ENCODE measurements at regions not wholly inside any gene's neighbourhood (a gene's known extent, or its start where the extent isn't known, plus 50 kb on each side); places are given as distances from the start of the nearest gene placed in this dataset.

DNA sequence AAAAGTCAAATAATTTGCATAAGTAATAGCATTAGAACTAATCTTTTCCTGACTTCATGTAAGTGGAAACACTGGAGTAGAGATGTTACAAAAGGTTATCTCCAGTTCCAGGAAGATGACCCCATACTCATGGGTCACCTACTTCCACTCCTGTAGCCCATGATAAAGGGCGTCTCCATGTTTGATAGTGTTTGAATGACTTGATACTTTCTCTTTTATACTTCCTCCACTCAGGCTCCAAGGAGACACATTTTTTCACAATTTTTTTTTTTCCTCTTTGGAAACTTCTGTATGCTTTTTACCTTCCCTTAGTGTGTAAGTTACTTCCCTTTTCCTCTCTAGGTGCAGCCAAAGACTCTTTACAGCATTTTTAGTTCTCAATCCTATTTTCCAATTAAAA, 382.1 kb upstream of the B3GALT2 start:
- H2AFZ ChIP-seq (ENCODE audit: control insufficient read depth, low read depth, low read length), result no peak overlapping the region
- SMC1A ChIA-PET (ENCODE audit: uncharacterized antibody, unreplicated experiment), result interaction anchor here (0.7 kb wide), 1 partner anchor 29 kb away, joined by 3 read pairs; no protein-coding TSS in a partner anchor
- H3K9ac ChIP-seq (ENCODE audit: control insufficient read depth, insufficient read depth, low read length), result no peak overlapping the region
- no peak overlapping the region for H3K4me2 ChIP-seq (ENCODE audit: control insufficient read depth, insufficient read depth)
- POLR2A ChIA-PET, result no interaction called here
- FAIRE-seq, result peak; percentile 18
- H3K36me3 ChIP-seq (ENCODE audit: control insufficient read depth in 2 of 2, insufficient read depth in 2 of 2, low read length in 1 of 2), result no peaks in the 10 kb centered on the region
- intact Hi-C loops (cut with micrococcal nuclease; ENCODE audit: unreplicated experiment), result no loop called here
- H3K79me2 ChIP-seq (ENCODE audit: control insufficient read depth, insufficient read depth, low read length), result no peaks in the 10 kb centered on the region
- in situ Hi-C loops (cut with MboI), result no loop called here
- no peak overlapping the region for H3K27ac ChIP-seq (ENCODE audit: control insufficient read depth, insufficient read depth)
- WGBS (ENCODE audit: insufficient coverage, insufficient replicate concordance, low lambda C conversion rate, missing lambda C conversion rate), result 0% methylated on average over 1 of the region's 1 CpG
- H3K4me1 ChIP-seq (ENCODE audit: control insufficient read depth, insufficient read depth, low read length), result no peaks in the 10 kb centered on the region
- H3K27me3 ChIP-seq (replicated peaks in 1 of 2; ENCODE audit: control insufficient read depth in 2 of 2, insufficient read depth in 2 of 2, low read length in 1 of 2), result no peaks in the 10 kb centered on the region
- H4K20me1 ChIP-seq (ENCODE audit: control insufficient read depth, insufficient read depth), result no peaks in the 10 kb centered on the region
- RAD21 ChIA-PET (ENCODE audit: unreplicated experiment), result no interaction called here
- CTCF ChIA-PET, result interaction anchor here (0.7 kb wide), 1 partner anchor 12 kb away, joined by 4 read pairs; no protein-coding TSS in a partner anchor
- ATAC-seq, result no peak
- no peak for DNase-seq (ENCODE audit: low read depth, low spot score)
- no TSS peak for BruUV-seq (replicated peaks)
- H3K9me3 ChIP-seq (replicated peaks; ENCODE audit: control insufficient read depth, insufficient read depth, low read length), result no peaks in the 10 kb centered on the region; the same call in 2 of the 3 replicates
- TF ChIP-seq TARDBP (IDR thresholded peaks at IDR 0.05; ENCODE audit: borderline replicate concordance), result no peak
- TF ChIP-seq, protein P1, sequence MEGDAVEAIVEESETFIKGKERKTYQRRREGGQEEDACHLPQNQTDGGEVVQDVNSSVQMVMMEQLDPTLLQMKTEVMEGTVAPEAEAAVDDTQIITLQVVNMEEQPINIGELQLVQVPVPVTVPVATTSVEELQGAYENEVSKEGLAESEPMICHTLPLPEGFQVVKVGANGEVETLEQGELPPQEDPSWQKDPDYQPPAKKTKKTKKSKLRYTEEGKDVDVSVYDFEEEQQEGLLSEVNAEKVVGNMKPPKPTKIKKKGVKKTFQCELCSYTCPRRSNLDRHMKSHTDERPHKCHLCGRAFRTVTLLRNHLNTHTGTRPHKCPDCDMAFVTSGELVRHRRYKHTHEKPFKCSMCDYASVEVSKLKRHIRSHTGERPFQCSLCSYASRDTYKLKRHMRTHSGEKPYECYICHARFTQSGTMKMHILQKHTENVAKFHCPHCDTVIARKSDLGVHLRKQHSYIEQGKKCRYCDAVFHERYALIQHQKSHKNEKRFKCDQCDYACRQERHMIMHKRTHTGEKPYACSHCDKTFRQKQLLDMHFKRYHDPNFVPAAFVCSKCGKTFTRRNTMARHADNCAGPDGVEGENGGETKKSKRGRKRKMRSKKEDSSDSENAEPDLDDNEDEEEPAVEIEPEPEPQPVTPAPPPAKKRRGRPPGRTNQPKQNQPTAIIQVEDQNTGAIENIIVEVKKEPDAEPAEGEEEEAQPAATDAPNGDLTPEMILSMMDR (IDR thresholded peaks at IDR 0.05 in 2 of 3, conservative IDR thresholded peaks at IDR 0.05 in 1 of 3; ENCODE audit: control insufficient read depth in 2 of 3, extremely low read depth in 1 of 3, insufficient read depth in 1 of 3, low read depth in 3 of 3, low read length in 3 of 3), result no peak
- TF ChIP-seq CBX3 (IDR thresholded peaks at IDR 0.05; ENCODE audit: borderline replicate concordance, low read depth), result no peak
- TF ChIP-seq MTA3 (IDR thresholded peaks at IDR 0.05; ENCODE audit: borderline replicate concordance, low read length), result no peak
- TF ChIP-seq EZH2 (IDR thresholded peaks at IDR 0.05; ENCODE audit: borderline replicate concordance, control insufficient read depth, low read depth, low read length), result no peak
- TF ChIP-seq CHD2 (IDR thresholded peaks at IDR 0.05; ENCODE audit: borderline replicate concordance, low read depth, low read length), result no peak
- no peak for TF ChIP-seq JUNB (IDR thresholded peaks at IDR 0.05)
- H3K4me3 ChIP-seq, result no peak overlapping the region
